GM12865 (cell line): ENCODE measurements at regions not wholly inside any gene's neighbourhood (a gene's known extent, or its start where the extent isn't known, plus 50 kb on each side); places are given as distances from the start of the nearest gene placed in this dataset.

Experiments used
- DNase-seq: peaks from one replicate; pipeline ENCODE4 v3.0.0; 2010; ENCODE audit warnings: low read depth
- H3K4me3 ChIP-seq: 2 replicates; pipeline ENCODE4 v1.5.1; 2011; ENCODE audit warnings: mild to moderate bottlenecking, low read depth, low read length, control low read depth
- CTCF ChIP-seq: IDR thresholded peaks from 2 replicates; pipeline ENCODE4 v1.5.1; 2011; ENCODE audit warnings: low read length, control low read depth, low read depth, inconsistent platforms; ENCODE audit not compliant: insufficient read depth; ENCODE audit errors: missing control alignments

DNA sequence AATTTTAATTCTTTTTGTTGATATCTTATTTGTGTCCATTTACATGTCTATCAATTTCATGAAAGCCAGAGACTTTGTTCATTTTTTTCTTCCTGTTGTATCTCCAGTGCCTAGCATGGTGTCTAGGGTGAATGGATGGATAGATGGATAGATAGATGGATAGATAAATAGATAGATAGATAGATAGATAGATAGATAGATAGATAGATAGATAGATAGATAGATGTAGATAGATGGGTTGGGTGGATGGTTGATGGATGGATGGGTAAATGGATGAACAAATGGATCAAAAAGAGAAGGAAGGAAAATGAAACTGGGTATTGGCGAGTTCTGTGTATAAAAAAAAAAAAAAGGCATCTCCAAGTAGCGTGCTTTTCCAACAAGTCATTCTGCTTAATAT is 120.5 kb downstream of the FAM124B start:
- DNase-seq, result no peak
- no peak overlapping the region for H3K4me3 ChIP-seq
- TF ChIP-seq CTCF, result no peak

DNA sequence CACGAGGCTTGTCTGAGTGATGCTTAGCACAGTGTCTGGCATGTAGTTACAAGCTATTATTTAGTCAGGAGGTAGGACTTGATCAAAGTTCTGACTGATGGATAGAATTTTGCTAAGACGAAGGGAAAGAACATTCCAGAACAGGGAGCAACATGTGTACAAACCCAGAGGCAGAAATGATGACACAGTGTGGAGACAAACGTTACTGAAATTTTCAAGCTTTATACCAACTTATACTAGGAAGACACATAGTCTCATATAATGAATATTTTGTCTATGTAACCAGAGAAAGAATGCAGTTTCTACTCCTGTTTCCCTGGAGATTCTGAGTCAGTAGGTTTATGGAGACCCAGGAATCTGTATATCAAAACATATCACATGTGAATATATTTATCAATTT is 123.4 kb downstream of the FAM124B start:
- no peak for TF ChIP-seq CTCF

GRCh38 chr2:224276251-224276650 is 125.7 kb downstream of the FAM124B start:
- no peak for TF ChIP-seq CTCF
- DNase-seq, result no peak
- no peak overlapping the region for H3K4me3 ChIP-seq

More for the DNA sequence above, 123.4 kb downstream of the FAM124B start:
- DNase-seq, result no peak
- H3K4me3 ChIP-seq, result no peak overlapping the region

GRCh38 chr2:224272237-224272910 is 129.5 kb downstream of the FAM124B start:
- no peak for DNase-seq
- no peak for TF ChIP-seq CTCF
- H3K4me3 ChIP-seq, result no peak overlapping the region

- no peak overlapping the region for H3K4me3 ChIP-seq
- DNase-seq, result no peak
- TF ChIP-seq CTCF, result no peak
Observed at GRCh38 chr2:224271617-224272236, 130.2 kb downstream of the FAM124B start.

- no peak overlapping the region for H3K4me3 ChIP-seq
- no peak for DNase-seq
- no peak for TF ChIP-seq CTCF
Observed at GRCh38 chr2:224268441-224268840, 133.5 kb downstream of the FAM124B start.

- TF ChIP-seq CTCF, result no peak
- no peak for DNase-seq
- H3K4me3 ChIP-seq, result no peak overlapping the region
Observed at GRCh38 chr2:224264259-224264658, 137.6 kb downstream of the FAM124B start.
